GM13977 (cell line): ENCODE measurements at regions not wholly inside any gene's neighbourhood (a gene's known extent, or its start where the extent isn't known, plus 50 kb on each side); places are given as distances from the start of the nearest gene placed in this dataset.

Experiments used
- DNase-seq: peaks from one replicate; pipeline ENCODE4 v3.0.0; 2012; ENCODE audit warnings: low spot score
- CTCF ChIP-seq: IDR thresholded peaks from 2 replicates; pipeline ENCODE4 v1.5.1; 2012; ENCODE audit warnings: mild to moderate bottlenecking, control low read depth; ENCODE audit not compliant: insufficient read depth; ENCODE audit errors: extremely low read depth, missing control alignments
- in situ Hi-C: fragments of 300-500 bp; cut with MboI; formaldehyde crosslinking; loops from one replicate; pipeline ENCODE4 v1.12.0; 2022; ENCODE audit warnings: low sequenced_read_pairs, low pct_unique_long_range_greater_than_20kb, mixed read lengths, inconsistent platforms; ENCODE audit not compliant: unreplicated experiment

GRCh38 chr21:14903172-14903865, 161.5 kb downstream of the NRIP1 start:
- TF ChIP-seq CTCF, result no peak
- DNase-seq, result no peak
- in situ Hi-C loops, result no loop called here

- peak; percentile 28 for DNase-seq
- TF ChIP-seq CTCF, result no peak
These were observed 163.3 kb downstream of the NRIP1 start for GRCh38 chr21:14901482-14901958.

GRCh38 chr21:14900611-14901010, 164.2 kb downstream of the NRIP1 start:
- no peak for DNase-seq
- TF ChIP-seq CTCF, result no peak
- in situ Hi-C loops, result no loop called here

More at GRCh38 chr21:14901482-14901958, 163.3 kb downstream of the NRIP1 start:
- in situ Hi-C loops, result no loop called here

GRCh38 chr21:14900058-14900457, 164.7 kb downstream of the NRIP1 start:
- DNase-seq, result no peak
- TF ChIP-seq CTCF, result no peak
- in situ Hi-C loops, result no loop called here

- DNase-seq, result no peak
- TF ChIP-seq CTCF, result no peak
- in situ Hi-C loops, result no loop called here
These were observed 169.0 kb downstream of the NRIP1 start for GRCh38 chr21:14895792-14896191.

GRCh38 chr21:14890141-14890540, 174.7 kb downstream of the NRIP1 start:
- DNase-seq, result no peak
- in situ Hi-C loops, result no loop called here
- TF ChIP-seq CTCF, result no peak
